ENCODE measurements at regions not wholly inside any gene's neighbourhood (a gene's known extent, or its start where the extent isn't known, plus 50 kb on each side); places are given as distances from the start of the nearest gene placed in this dataset.

- Mint-ChIP-seq H3K9me3 (peaks cover 28% of the 10 kb centered on the region), H3K4me1 (ENCODE audit: low read depth) (peaks cover 100% of the 10 kb centered on the region), H3K27me3 (ENCODE audit: insufficient read depth) (peaks cover 82% of the 10 kb centered on the region), H3K36me3 (ENCODE audit: low read depth) (peaks cover 97% of the 10 kb centered on the region), H3K27ac (peak overlapping the region; percentile 80), H3K4me3 (peak overlapping the region; percentile 60; the same call in 1 of the 2 replicates)
- no peak for DNase-seq
- TF ChIP-seq, protein P1, sequence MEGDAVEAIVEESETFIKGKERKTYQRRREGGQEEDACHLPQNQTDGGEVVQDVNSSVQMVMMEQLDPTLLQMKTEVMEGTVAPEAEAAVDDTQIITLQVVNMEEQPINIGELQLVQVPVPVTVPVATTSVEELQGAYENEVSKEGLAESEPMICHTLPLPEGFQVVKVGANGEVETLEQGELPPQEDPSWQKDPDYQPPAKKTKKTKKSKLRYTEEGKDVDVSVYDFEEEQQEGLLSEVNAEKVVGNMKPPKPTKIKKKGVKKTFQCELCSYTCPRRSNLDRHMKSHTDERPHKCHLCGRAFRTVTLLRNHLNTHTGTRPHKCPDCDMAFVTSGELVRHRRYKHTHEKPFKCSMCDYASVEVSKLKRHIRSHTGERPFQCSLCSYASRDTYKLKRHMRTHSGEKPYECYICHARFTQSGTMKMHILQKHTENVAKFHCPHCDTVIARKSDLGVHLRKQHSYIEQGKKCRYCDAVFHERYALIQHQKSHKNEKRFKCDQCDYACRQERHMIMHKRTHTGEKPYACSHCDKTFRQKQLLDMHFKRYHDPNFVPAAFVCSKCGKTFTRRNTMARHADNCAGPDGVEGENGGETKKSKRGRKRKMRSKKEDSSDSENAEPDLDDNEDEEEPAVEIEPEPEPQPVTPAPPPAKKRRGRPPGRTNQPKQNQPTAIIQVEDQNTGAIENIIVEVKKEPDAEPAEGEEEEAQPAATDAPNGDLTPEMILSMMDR (IDR thresholded peaks at IDR 0.05): no peak
Measured at GRCh38 chr7:130868139-130868538, 134.1 kb upstream of the KLF14 start.

- peaks cover 98% of the 10 kb centered on the region for H3K36me3 Mint-ChIP-seq (ENCODE audit: low read depth)
- peak overlapping the region; percentile 13; the same call in 1 of the 2 replicates for H3K4me3 Mint-ChIP-seq
- peaks cover 100% of the 10 kb centered on the region for H3K4me1 Mint-ChIP-seq (ENCODE audit: low read depth)
- H3K27ac Mint-ChIP-seq: peak overlapping the region; percentile 80
- TF ChIP-seq, protein P1 (IDR thresholded peaks at IDR 0.05): no peak
- H3K27me3 Mint-ChIP-seq (ENCODE audit: insufficient read depth): peaks cover 86% of the 10 kb centered on the region
- DNase-seq: no peak
- H3K9me3 Mint-ChIP-seq: peaks cover 35% of the 10 kb centered on the region
Measured at GRCh38 chr7:130869918-130870317, 135.9 kb upstream of the KLF14 start.

DNA sequence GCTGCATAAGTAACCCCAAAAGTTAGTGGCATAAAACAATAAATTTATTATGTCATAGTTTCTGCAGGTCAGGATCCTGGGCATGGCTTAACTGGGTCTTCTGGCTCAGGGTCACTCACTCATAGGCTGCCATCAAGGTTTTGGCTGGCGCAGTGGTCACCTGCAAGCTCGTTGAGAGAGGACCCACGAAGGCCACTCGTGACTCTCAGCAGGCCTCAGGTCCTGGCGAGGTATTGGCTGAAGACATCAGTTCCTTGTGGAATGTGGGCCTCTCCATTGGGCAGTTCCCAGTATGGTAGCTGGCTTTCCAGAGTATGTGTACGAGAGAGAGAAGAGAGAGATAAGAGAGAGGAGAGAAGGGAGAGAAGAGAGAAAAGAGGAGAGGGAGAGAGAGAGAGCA, 138.3 kb upstream of the KLF14 start:
- Mint-ChIP-seq H3K27me3 (ENCODE audit: insufficient read depth) (peaks cover 85% of the 10 kb centered on the region), H3K27ac (peak overlapping the region; percentile 80), H3K36me3 (ENCODE audit: low read depth) (peaks cover 97% of the 10 kb centered on the region)

DNA sequence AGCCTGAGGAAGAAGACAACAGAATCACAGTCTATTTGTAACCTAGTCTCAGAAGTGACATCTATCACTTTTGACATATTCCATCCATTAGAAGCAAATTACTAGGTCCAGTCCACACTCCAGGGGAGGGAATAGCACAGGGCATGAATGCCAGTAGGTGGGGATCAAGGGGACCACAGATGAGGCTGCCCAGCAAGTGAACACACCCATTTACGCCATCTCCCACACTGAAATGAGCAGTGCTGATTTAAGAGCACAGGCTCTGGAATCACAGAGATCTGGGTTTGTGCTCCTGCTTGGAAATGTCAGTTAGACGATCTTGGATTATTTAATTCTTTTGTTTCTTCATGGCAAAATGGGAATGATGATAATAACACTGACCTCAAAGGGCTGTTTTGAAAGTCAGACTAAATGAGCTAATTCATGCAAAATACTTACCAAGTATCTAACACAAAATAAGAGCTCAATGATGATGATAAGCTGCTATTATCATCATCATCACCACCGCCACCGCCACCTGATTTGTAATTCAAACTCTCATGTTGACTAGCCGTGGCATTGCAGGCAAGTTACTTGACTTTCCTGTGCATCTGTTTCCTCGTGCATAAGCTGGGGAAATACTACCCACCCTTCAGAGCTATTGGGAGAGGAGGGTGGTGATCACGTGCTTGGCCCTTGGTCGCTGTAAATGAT, 138.9 kb upstream of the KLF14 start:
- peak overlapping the region; percentile 80 for H3K27ac Mint-ChIP-seq
- H3K4me3 Mint-ChIP-seq: peak overlapping the region; percentile 44
- TF ChIP-seq, protein P1 (IDR thresholded peaks at IDR 0.05): no peak
- peaks cover 97% of the 10 kb centered on the region for H3K36me3 Mint-ChIP-seq (ENCODE audit: low read depth)
- peaks cover 85% of the 10 kb centered on the region for H3K27me3 Mint-ChIP-seq (ENCODE audit: insufficient read depth)
- H3K9me3 Mint-ChIP-seq: peaks cover 26% of the 10 kb centered on the region
- no peak for DNase-seq
- H3K4me1 Mint-ChIP-seq (ENCODE audit: low read depth): peaks cover 100% of the 10 kb centered on the region

More for the DNA sequence above, 138.3 kb upstream of the KLF14 start:
- H3K9me3 Mint-ChIP-seq: peaks cover 30% of the 10 kb centered on the region
- peaks cover 100% of the 10 kb centered on the region for H3K4me1 Mint-ChIP-seq (ENCODE audit: low read depth)
- DNase-seq: no peak
- peak overlapping the region; percentile 5; the same call in 1 of the 2 replicates for H3K4me3 Mint-ChIP-seq
- TF ChIP-seq, protein P1 (IDR thresholded peaks at IDR 0.05): no peak

GRCh38 chr7:130874071-130874915, 140.3 kb upstream of the KLF14 start:
- Mint-ChIP-seq H3K27ac (peak overlapping the region; percentile 80), H3K9me3 (peaks cover 24% of the 10 kb centered on the region), H3K36me3 (ENCODE audit: low read depth) (peaks cover 95% of the 10 kb centered on the region), H3K4me1 (ENCODE audit: low read depth) (peaks cover 100% of the 10 kb centered on the region), H3K4me3 (peak overlapping the region; percentile 54), H3K27me3 (ENCODE audit: insufficient read depth) (peaks cover 83% of the 10 kb centered on the region)
- no peak for DNase-seq
- TF ChIP-seq, protein P1 (IDR thresholded peaks at IDR 0.05): no peak
